VCaP (cell line): ENCODE measurements at regions not wholly inside any gene's neighbourhood (a gene's known extent, or its start where the extent isn't known, plus 50 kb on each side); places are given as distances from the start of the nearest gene placed in this dataset.

ENCODE experiments used
- H3K27ac ChIP-seq: fragments of 450-650 bp; 2 replicates; pipeline ENCODE4 v1.5.1; 2017
- TF ChIP-seq, protein P1 (sequence below): fragments of 450-650 bp; conservative IDR thresholded peaks from 2 replicates; pipeline ENCODE4 v1.5.1; 2017; ENCODE audit warnings: mild to moderate bottlenecking, moderate library complexity

GRCh38 chr2:142189501-142189900 lies 58.7 kb upstream of the LRP1B start:
- TF ChIP-seq, protein P1, sequence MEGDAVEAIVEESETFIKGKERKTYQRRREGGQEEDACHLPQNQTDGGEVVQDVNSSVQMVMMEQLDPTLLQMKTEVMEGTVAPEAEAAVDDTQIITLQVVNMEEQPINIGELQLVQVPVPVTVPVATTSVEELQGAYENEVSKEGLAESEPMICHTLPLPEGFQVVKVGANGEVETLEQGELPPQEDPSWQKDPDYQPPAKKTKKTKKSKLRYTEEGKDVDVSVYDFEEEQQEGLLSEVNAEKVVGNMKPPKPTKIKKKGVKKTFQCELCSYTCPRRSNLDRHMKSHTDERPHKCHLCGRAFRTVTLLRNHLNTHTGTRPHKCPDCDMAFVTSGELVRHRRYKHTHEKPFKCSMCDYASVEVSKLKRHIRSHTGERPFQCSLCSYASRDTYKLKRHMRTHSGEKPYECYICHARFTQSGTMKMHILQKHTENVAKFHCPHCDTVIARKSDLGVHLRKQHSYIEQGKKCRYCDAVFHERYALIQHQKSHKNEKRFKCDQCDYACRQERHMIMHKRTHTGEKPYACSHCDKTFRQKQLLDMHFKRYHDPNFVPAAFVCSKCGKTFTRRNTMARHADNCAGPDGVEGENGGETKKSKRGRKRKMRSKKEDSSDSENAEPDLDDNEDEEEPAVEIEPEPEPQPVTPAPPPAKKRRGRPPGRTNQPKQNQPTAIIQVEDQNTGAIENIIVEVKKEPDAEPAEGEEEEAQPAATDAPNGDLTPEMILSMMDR: no peak

GRCh38 chr2:142188562-142188961 lies 57.7 kb upstream of the LRP1B start:
- no peak overlapping the region for H3K27ac ChIP-seq

More at GRCh38 chr2:142189501-142189900, 58.7 kb upstream of the LRP1B start:
- H3K27ac ChIP-seq: no peak overlapping the region

GRCh38 chr2:142180820-142181533 lies 50.2 kb upstream of the LRP1B start:
- TF ChIP-seq, protein P1: peak; percentile 37; the same call in 1 of the 2 replicates
- no peak overlapping the region for H3K27ac ChIP-seq

More at GRCh38 chr2:142188562-142188961, 57.7 kb upstream of the LRP1B start:
- TF ChIP-seq, protein P1: no peak
